ENCODE measurements at regions not wholly inside any gene's neighbourhood (a gene's known extent, or its start where the extent isn't known, plus 50 kb on each side); places are given as distances from the start of the nearest gene placed in this dataset.

DNA sequence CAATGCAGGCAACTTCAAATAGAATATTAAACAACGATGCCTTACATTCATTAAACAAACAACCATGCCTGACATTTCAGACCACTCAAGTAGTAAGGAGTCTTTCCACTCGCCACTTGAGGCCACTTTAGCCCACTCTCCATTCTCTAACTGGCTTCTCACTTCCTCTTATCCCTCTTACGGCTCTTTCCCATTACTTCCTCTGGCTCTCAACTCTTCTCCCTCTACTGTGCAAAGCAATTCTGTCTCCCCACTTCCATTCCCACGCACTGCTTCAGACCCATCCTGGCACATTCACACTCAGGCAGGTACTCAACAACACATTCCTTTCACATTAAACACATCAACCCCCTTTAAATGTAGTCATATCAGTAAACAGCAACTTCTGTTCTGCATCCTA, 229.8 kb upstream of the IPO5 start:
- H3K27ac ChIP-seq (ENCODE audit: control insufficient read depth, insufficient read depth): no peak overlapping the region
- intact Hi-C loops (cut with micrococcal nuclease; ENCODE audit: unreplicated experiment) (no loop called here), in situ Hi-C loops (cut with MboI) (no loop called here)
- H3K79me2 ChIP-seq (ENCODE audit: control insufficient read depth, insufficient read depth, low read length): no peaks in the 10 kb centered on the region
- ATAC-seq (no peak), DNase-seq (ENCODE audit: low read depth, low spot score) (no peak), FAIRE-seq (no peak)
- CTCF ChIA-PET: no interaction called here
- no peaks in the 10 kb centered on the region for H3K4me1 ChIP-seq (ENCODE audit: control insufficient read depth, insufficient read depth, low read length)
- RAD21 ChIA-PET (ENCODE audit: unreplicated experiment): no interaction called here
- no peaks in the 10 kb centered on the region for H4K20me1 ChIP-seq (ENCODE audit: control insufficient read depth, insufficient read depth)
- WGBS (ENCODE audit: insufficient coverage, insufficient replicate concordance, low lambda C conversion rate, missing lambda C conversion rate): 6% methylated on average over 4 of the region's 4 CpGs
- TF ChIP-seq NR2C2 (IDR thresholded peaks at IDR 0.05; ENCODE audit: borderline replicate concordance, control insufficient read depth, insufficient read length, low read depth) (no peak), TCF3 (IDR thresholded peaks at IDR 0.05; ENCODE audit: borderline replicate concordance, insufficient read depth, low read depth, low read length) (no peak), EED (IDR thresholded peaks at IDR 0.05; ENCODE audit: low read depth) (no peak), ZNF622 (IDR thresholded peaks at IDR 0.05) (no peak), PAX5 (IDR thresholded peaks at IDR 0.05; ENCODE audit: borderline replicate concordance, low read depth, low read length) (no peak), TARDBP (IDR thresholded peaks at IDR 0.05; ENCODE audit: borderline replicate concordance) (no peak), MYB (IDR thresholded peaks at IDR 0.05; ENCODE audit: borderline replicate concordance, low read depth, low read length) (no peak), JUND (IDR thresholded peaks at IDR 0.05; ENCODE audit: low read depth, low read length) (no peak), HCFC1 (IDR thresholded peaks at IDR 0.05; ENCODE audit: low read length) (no peak), ESRRA (IDR thresholded peaks at IDR 0.05; ENCODE audit: low read length) (no peak)
- TF ChIP-seq, protein P1, sequence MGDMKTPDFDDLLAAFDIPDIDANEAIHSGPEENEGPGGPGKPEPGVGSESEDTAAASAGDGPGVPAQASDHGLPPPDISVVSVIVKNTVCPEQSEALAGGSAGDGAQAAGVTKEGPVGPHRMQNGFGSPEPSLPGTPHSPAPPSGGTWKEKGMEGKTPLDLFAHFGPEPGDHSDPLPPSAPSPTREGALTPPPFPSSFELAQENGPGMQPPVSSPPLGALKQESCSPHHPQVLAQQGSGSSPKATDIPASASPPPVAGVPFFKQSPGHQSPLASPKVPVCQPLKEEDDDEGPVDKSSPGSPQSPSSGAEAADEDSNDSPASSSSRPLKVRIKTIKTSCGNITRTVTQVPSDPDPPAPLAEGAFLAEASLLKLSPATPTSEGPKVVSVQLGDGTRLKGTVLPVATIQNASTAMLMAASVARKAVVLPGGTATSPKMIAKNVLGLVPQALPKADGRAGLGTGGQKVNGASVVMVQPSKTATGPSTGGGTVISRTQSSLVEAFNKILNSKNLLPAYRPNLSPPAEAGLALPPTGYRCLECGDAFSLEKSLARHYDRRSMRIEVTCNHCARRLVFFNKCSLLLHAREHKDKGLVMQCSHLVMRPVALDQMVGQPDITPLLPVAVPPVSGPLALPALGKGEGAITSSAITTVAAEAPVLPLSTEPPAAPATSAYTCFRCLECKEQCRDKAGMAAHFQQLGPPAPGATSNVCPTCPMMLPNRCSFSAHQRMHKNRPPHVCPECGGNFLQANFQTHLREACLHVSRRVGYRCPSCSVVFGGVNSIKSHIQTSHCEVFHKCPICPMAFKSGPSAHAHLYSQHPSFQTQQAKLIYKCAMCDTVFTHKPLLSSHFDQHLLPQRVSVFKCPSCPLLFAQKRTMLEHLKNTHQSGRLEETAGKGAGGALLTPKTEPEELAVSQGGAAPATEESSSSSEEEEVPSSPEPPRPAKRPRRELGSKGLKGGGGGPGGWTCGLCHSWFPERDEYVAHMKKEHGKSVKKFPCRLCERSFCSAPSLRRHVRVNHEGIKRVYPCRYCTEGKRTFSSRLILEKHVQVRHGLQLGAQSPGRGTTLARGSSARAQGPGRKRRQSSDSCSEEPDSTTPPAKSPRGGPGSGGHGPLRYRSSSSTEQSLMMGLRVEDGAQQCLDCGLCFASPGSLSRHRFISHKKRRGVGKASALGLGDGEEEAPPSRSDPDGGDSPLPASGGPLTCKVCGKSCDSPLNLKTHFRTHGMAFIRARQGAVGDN (IDR thresholded peaks at IDR 0.05): no peak
- TF ChIP-seq, protein P2, sequence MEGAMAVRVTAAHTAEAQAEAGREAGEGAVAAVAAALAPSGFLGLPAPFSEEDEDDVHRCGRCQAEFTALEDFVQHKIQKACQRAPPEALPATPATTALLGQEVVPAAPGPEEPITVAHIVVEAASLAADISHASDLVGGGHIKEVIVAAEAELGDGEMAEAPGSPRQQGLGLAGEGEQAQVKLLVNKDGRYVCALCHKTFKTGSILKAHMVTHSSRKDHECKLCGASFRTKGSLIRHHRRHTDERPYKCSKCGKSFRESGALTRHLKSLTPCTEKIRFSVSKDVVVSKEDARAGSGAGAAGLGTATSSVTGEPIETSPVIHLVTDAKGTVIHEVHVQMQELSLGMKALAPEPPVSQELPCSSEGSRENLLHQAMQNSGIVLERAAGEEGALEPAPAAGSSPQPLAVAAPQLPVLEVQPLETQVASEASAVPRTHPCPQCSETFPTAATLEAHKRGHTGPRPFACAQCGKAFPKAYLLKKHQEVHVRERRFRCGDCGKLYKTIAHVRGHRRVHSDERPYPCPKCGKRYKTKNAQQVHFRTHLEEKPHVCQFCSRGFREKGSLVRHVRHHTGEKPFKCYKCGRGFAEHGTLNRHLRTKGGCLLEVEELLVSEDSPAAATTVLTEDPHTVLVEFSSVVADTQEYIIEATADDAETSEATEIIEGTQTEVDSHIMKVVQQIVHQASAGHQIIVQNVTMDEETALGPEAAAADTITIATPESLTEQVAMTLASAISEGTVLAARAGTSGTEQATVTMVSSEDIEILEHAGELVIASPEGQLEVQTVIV (IDR thresholded peaks at IDR 0.05; ENCODE audit: borderline replicate concordance, partially characterized antibody): no peak
- TF ChIP-seq, protein P3, sequence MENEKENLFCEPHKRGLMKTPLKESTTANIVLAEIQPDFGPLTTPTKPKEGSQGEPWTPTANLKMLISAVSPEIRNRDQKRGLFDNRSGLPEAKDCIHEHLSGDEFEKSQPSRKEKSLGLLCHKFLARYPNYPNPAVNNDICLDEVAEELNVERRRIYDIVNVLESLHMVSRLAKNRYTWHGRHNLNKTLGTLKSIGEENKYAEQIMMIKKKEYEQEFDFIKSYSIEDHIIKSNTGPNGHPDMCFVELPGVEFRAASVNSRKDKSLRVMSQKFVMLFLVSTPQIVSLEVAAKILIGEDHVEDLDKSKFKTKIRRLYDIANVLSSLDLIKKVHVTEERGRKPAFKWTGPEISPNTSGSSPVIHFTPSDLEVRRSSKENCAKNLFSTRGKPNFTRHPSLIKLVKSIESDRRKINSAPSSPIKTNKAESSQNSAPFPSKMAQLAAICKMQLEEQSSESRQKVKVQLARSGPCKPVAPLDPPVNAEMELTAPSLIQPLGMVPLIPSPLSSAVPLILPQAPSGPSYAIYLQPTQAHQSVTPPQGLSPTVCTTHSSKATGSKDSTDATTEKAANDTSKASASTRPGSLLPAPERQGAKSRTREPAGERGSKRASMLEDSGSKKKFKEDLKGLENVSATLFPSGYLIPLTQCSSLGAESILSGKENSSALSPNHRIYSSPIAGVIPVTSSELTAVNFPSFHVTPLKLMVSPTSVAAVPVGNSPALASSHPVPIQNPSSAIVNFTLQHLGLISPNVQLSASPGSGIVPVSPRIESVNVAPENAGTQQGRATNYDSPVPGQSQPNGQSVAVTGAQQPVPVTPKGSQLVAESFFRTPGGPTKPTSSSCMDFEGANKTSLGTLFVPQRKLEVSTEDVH (IDR thresholded peaks at IDR 0.05; ENCODE audit: low read depth, partially characterized antibody): no peak
- TF ChIP-seq, protein P4, sequence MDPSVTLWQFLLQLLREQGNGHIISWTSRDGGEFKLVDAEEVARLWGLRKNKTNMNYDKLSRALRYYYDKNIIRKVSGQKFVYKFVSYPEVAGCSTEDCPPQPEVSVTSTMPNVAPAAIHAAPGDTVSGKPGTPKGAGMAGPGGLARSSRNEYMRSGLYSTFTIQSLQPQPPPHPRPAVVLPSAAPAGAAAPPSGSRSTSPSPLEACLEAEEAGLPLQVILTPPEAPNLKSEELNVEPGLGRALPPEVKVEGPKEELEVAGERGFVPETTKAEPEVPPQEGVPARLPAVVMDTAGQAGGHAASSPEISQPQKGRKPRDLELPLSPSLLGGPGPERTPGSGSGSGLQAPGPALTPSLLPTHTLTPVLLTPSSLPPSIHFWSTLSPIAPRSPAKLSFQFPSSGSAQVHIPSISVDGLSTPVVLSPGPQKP (IDR thresholded peaks at IDR 0.05; ENCODE audit: low read depth, low read length): no peak
- no peaks in the 10 kb centered on the region for H3K9me3 ChIP-seq (replicated peaks; ENCODE audit: control insufficient read depth, insufficient read depth, low read length)
- H2AFZ ChIP-seq (ENCODE audit: control insufficient read depth, low read depth, low read length): no peak overlapping the region
- H3K4me2 ChIP-seq (ENCODE audit: control insufficient read depth, insufficient read depth): no peak overlapping the region
- no peak overlapping the region for H3K4me3 ChIP-seq
- H3K36me3 ChIP-seq (ENCODE audit: control insufficient read depth in 2 of 2, insufficient read depth in 2 of 2, low read length in 1 of 2): no peaks in the 10 kb centered on the region
- no TSS peak for BruUV-seq (replicated peaks)
- no peaks in the 10 kb centered on the region for H3K27me3 ChIP-seq (replicated peaks in 1 of 2; ENCODE audit: control insufficient read depth in 2 of 2, insufficient read depth in 2 of 2, low read length in 1 of 2)
- POLR2A ChIA-PET: no interaction called here
- SMC1A ChIA-PET (ENCODE audit: uncharacterized antibody, unreplicated experiment): no interaction called here
- no peak overlapping the region for H3K9ac ChIP-seq (ENCODE audit: control insufficient read depth, insufficient read depth, low read length)

Measured in GM12878 (cell line).